Hepatic stellate cell (primary cell): ENCODE measurements at regions not wholly inside any gene's neighbourhood (a gene's known extent, or its start where the extent isn't known, plus 50 kb on each side); places are given as distances from the start of the nearest gene placed in this dataset.

Experiments
- DNase-seq: peaks from one replicate; pipeline ENCODE4 v3.0.0; 2011; ENCODE audit warnings: low spot score

- DNase-seq, result no peak
Measured at GRCh38 chr3:18675197-18675596, 250.1 kb upstream of the SATB1 start.

GRCh38 chr3:18672561-18672960 lies 247.4 kb upstream of the SATB1 start:
- no peak for DNase-seq

- DNase-seq, result no peak
Measured at GRCh38 chr3:18670759-18671158, 245.6 kb upstream of the SATB1 start.

GRCh38 chr3:18669374-18669773 lies 244.2 kb upstream of the SATB1 start:
- DNase-seq, result no peak

- no peak for DNase-seq
Measured at GRCh38 chr3:18667552-18667951, 242.4 kb upstream of the SATB1 start.

- DNase-seq, result no peak
Measured at GRCh38 chr3:18666655-18667054, 241.5 kb upstream of the SATB1 start.

- DNase-seq, result no peak
Measured at GRCh38 chr3:18660059-18660458, 234.9 kb upstream of the SATB1 start.

GRCh38 chr3:18657858-18658820 lies 233.0 kb upstream of the SATB1 start:
- DNase-seq, result no peak

- DNase-seq, result no peak
Measured at GRCh38 chr3:18656866-18657265, 231.7 kb upstream of the SATB1 start.

- no peak for DNase-seq
Measured at GRCh38 chr3:18656410-18656809, 231.3 kb upstream of the SATB1 start.

GRCh38 chr3:18655827-18656226 lies 230.7 kb upstream of the SATB1 start:
- DNase-seq, result no peak

- no peak for DNase-seq
Measured at GRCh38 chr3:18652781-18653180, 227.6 kb upstream of the SATB1 start.

- no peak for DNase-seq
Measured at GRCh38 chr3:18650731-18651130, 225.6 kb upstream of the SATB1 start.

GRCh38 chr3:18649666-18650363 lies 224.7 kb upstream of the SATB1 start:
- no peak for DNase-seq

GRCh38 chr3:18648868-18649462 lies 223.8 kb upstream of the SATB1 start:
- no peak for DNase-seq

- no peak for DNase-seq
Measured at GRCh38 chr3:18648159-18648558, 223.0 kb upstream of the SATB1 start.

GRCh38 chr3:18645619-18646018 lies 220.5 kb upstream of the SATB1 start:
- DNase-seq, result no peak

GRCh38 chr3:18643281-18643680 lies 218.1 kb upstream of the SATB1 start:
- no peak for DNase-seq

- no peak for DNase-seq
Measured at GRCh38 chr3:18641916-18642315, 216.8 kb upstream of the SATB1 start.

- no peak for DNase-seq
Measured at GRCh38 chr3:18635215-18635614, 210.1 kb upstream of the SATB1 start.

- no peak for DNase-seq
Measured at GRCh38 chr3:18634461-18634860, 209.3 kb upstream of the SATB1 start.

GRCh38 chr3:18633002-18633401 lies 207.9 kb upstream of the SATB1 start:
- DNase-seq, result no peak

GRCh38 chr3:18630295-18630694 lies 205.2 kb upstream of the SATB1 start:
- DNase-seq, result no peak
